Vagina (tissue), 2 donors: ENCODE measurements at regions not wholly inside any gene's neighbourhood (a gene's known extent, or its start where the extent isn't known, plus 50 kb on each side); places are given as distances from the start of the nearest gene placed in this dataset.

Experiments
- DNase-seq, 2 donors: peaks; one replicate each; pipeline ENCODE4 v3.0.0-alpha.2; 2017; ENCODE audit errors: extremely low spot score in 2 of 2
- H3K27ac ChIP-seq: fragments of 200-600 bp; sonication (generic); one replicate; pipeline ENCODE4 v1.5.1; 2019
- H3K27me3 ChIP-seq: fragments of 200-600 bp; sonication (generic); one replicate; pipeline ENCODE4 v1.5.1; 2019
- H3K36me3 ChIP-seq, 2 donors: fragments of 200-600 bp; sonication (generic); one replicate each; pipeline ENCODE4 v1.5.1; 2017 to 2019
- H3K4me1 ChIP-seq: fragments of 200-600 bp; sonication (generic); one replicate; pipeline ENCODE4 v1.5.1; 2019
- H3K4me3 ChIP-seq, 2 donors: fragments of 200-600 bp; sonication (generic); 1 replicate in 1 of 2; 2 replicates in 1 of 2; pipeline ENCODE4 v1.5.1; 2016 to 2019
- H3K9me3 ChIP-seq: fragments of 200-600 bp; sonication (generic); one replicate; pipeline ENCODE4 v1.5.1; 2019
- CTCF ChIP-seq, 3 experiments: fragments of 450-650 bp in 2 of 3; fragments of 200-600 bp in 1 of 3; sonication (generic) in 1 of 3; IDR thresholded peaks; one replicate each; pipeline ENCODE4 v1.5.1; 2017 to 2019; ENCODE audit warnings: antibody characterized with exemption in 3 of 3, mild to moderate bottlenecking in 2 of 3, moderate library complexity in 2 of 3
- POLR2A ChIP-seq, 2 donors: fragments of 450-650 bp; IDR thresholded peaks; one replicate each; pipeline ENCODE4 v1.6.1; 2017; ENCODE audit warnings: antibody characterized with exemption in 2 of 2, mild to moderate bottlenecking in 2 of 2, moderate library complexity in 2 of 2
- POLR2AphosphoS5 ChIP-seq, 2 donors: sonication (generic); formaldehyde crosslinking; IDR thresholded peaks; one replicate each; pipeline ENCODE4 v1.9.0; 2017; ENCODE audit warnings: antibody characterized with exemption in 2 of 2, mild to moderate bottlenecking in 2 of 2, low read depth in 1 of 2; ENCODE audit not compliant: insufficient read depth in 1 of 2
- intact Hi-C: fragments of 100-400 bp; cut with DNase I; formaldehyde crosslinking; loops from one replicate; pipeline ENCODE4 v1.15.1; 2023

- intact Hi-C loops: no loop called here
- H3K4me3 ChIP-seq: no peak overlapping the region
- TF ChIP-seq POLR2AphosphoS5 (IDR thresholded peaks at IDR 0.05; ENCODE audit: insufficient read depth in 1 of 2, low read depth in 1 of 2) (no peak), POLR2A (IDR thresholded peaks at IDR 0.05) (no peak), CTCF (IDR thresholded peaks at IDR 0.05) (no peak)
- H3K9me3 ChIP-seq: no peaks in the 10 kb centered on the region
- no peaks in the 10 kb centered on the region for H3K4me1 ChIP-seq
- H3K36me3 ChIP-seq: no peaks in the 10 kb centered on the region
- H3K27ac ChIP-seq: no peak overlapping the region
- no peaks in the 10 kb centered on the region for H3K27me3 ChIP-seq
- DNase-seq: no peak
These were observed 1296.0 kb upstream of the ZEB2 start for GRCh38 chr2:145815933-145816332.

GRCh38 chr2:145813481-145813880 lies 1293.6 kb upstream of the ZEB2 start:
- Histone ChIP-seq H3K36me3 (no peaks in the 10 kb centered on the region), H3K27ac (no peak overlapping the region), H3K9me3 (no peaks in the 10 kb centered on the region), H3K4me3 (no peak overlapping the region), H3K4me1 (no peaks in the 10 kb centered on the region), H3K27me3 (no peaks in the 10 kb centered on the region)
- no peak for DNase-seq
- intact Hi-C loops: no loop called here
- no peak for TF ChIP-seq POLR2A (IDR thresholded peaks at IDR 0.05)
- no peak for TF ChIP-seq CTCF (IDR thresholded peaks at IDR 0.05)
- no peak for TF ChIP-seq POLR2AphosphoS5 (IDR thresholded peaks at IDR 0.05; ENCODE audit: insufficient read depth in 1 of 2, low read depth in 1 of 2)

GRCh38 chr2:145812165-145812554 lies 1292.2 kb upstream of the ZEB2 start:
- H3K27ac ChIP-seq: no peak overlapping the region
- no peaks in the 10 kb centered on the region for H3K27me3 ChIP-seq
- intact Hi-C loops: no loop called here
- no peak for TF ChIP-seq CTCF (IDR thresholded peaks at IDR 0.05)
- no peak for TF ChIP-seq POLR2A (IDR thresholded peaks at IDR 0.05)
- no peak for TF ChIP-seq POLR2AphosphoS5 (IDR thresholded peaks at IDR 0.05; ENCODE audit: insufficient read depth in 1 of 2, low read depth in 1 of 2)
- no peak overlapping the region for H3K4me3 ChIP-seq
- H3K9me3 ChIP-seq: no peaks in the 10 kb centered on the region
- DNase-seq: no peak
- no peaks in the 10 kb centered on the region for H3K4me1 ChIP-seq
- no peaks in the 10 kb centered on the region for H3K36me3 ChIP-seq

GRCh38 chr2:145811276-145812164 lies 1291.6 kb upstream of the ZEB2 start:
- Histone ChIP-seq H3K27ac (no peak overlapping the region), H3K36me3 (no peaks in the 10 kb centered on the region), H3K4me3 (no peak overlapping the region), H3K27me3 (no peaks in the 10 kb centered on the region), H3K9me3 (no peaks in the 10 kb centered on the region), H3K4me1 (no peaks in the 10 kb centered on the region)
- intact Hi-C loops: no loop called here
- TF ChIP-seq POLR2AphosphoS5 (IDR thresholded peaks at IDR 0.05; ENCODE audit: insufficient read depth in 1 of 2, low read depth in 1 of 2): no peak
- no peak for TF ChIP-seq POLR2A (IDR thresholded peaks at IDR 0.05)
- no peak for TF ChIP-seq CTCF (IDR thresholded peaks at IDR 0.05)
- no peak for DNase-seq

GRCh38 chr2:145807968-145808367 lies 1288.0 kb upstream of the ZEB2 start:
- H3K27ac ChIP-seq: no peak overlapping the region
- H3K4me3 ChIP-seq: no peak overlapping the region
- no peaks in the 10 kb centered on the region for H3K36me3 ChIP-seq
- H3K27me3 ChIP-seq: no peaks in the 10 kb centered on the region
- no peaks in the 10 kb centered on the region for H3K4me1 ChIP-seq
- DNase-seq: no peak
- TF ChIP-seq POLR2A (IDR thresholded peaks at IDR 0.05): no peak
- TF ChIP-seq CTCF (IDR thresholded peaks at IDR 0.05): no peak
- no peaks in the 10 kb centered on the region for H3K9me3 ChIP-seq
- intact Hi-C loops: no loop called here
